ENCODE measurements at regions not wholly inside any gene's neighbourhood (a gene's known extent, or its start where the extent isn't known, plus 50 kb on each side); places are given as distances from the start of the nearest gene placed in this dataset.

- Histone ChIP-seq H3K9me3 (no peaks in the 10 kb centered on the region), H3K4me1 (peaks cover 0 to 13% (median 1%) of the 10 kb centered on the region in 4 donors), H3K4me3 (no peak overlapping the region), H3K27ac (peak overlapping the region in 1 of 5 donors; percentile 34), H3K36me3 (no peaks in the 10 kb centered on the region), H3K27me3 (peaks cover 0 to 3% (median 0%) of the 10 kb centered on the region in 3 donors)
- TF ChIP-seq EP300 (IDR thresholded peaks at IDR 0.05) (no peak), POLR2A (IDR thresholded peaks at IDR 0.05) (no peak), POLR2AphosphoS5 (IDR thresholded peaks at IDR 0.05) (no peak), CTCF (IDR thresholded peaks at IDR 0.05) (no peak)
- intact Hi-C loops (cut with DNase I; ENCODE audit: low total_unique reads), result no loop called here
- WGBS, 5 donors, result 54 to 65% (median 59%) methylated on average over 7 of the region's 7 CpGs
- DNase-seq, result peak in 1 of 2 donors; percentile 34
Observed at GRCh38 chr3:124084022-124084881, 92.3 kb upstream of the ROPN1 start.

GRCh38 chr3:124088801-124089200 is 96.9 kb upstream of the ROPN1 start:
- intact Hi-C loops (cut with DNase I; ENCODE audit: low total_unique reads), result no loop called here

GRCh38 chr3:124089214-124089613 is 97.3 kb upstream of the ROPN1 start:
- WGBS, 5 donors, result 64 to 81% (median 75%) methylated on average over 2 of the region's 2 CpGs

More at GRCh38 chr3:124088801-124089200, 96.9 kb upstream of the ROPN1 start:
- Histone ChIP-seq H3K27me3 (peaks cover 0 to 3% (median 0%) of the 10 kb centered on the region in 3 donors), H3K27ac (no peak overlapping the region), H3K4me1 (peaks cover 0 to 8% (median 0%) of the 10 kb centered on the region in 4 donors), H3K9me3 (no peaks in the 10 kb centered on the region), H3K4me3 (no peak overlapping the region), H3K36me3 (no peaks in the 10 kb centered on the region)
- 67 to 78% (median 73%) methylated on average over 2 of the region's 2 CpGs for WGBS, 5 donors
- TF ChIP-seq POLR2AphosphoS5 (IDR thresholded peaks at IDR 0.05) (no peak), CTCF (IDR thresholded peaks at IDR 0.05) (no peak), EP300 (IDR thresholded peaks at IDR 0.05) (no peak), POLR2A (IDR thresholded peaks at IDR 0.05) (no peak)
- DNase-seq, result no peak

GRCh38 chr3:124091716-124092115 is 99.8 kb upstream of the ROPN1 start:
- Histone ChIP-seq H3K27ac (no peak overlapping the region), H3K4me1 (no peaks in the 10 kb centered on the region), H3K4me3 (no peak overlapping the region), H3K9me3 (no peaks in the 10 kb centered on the region), H3K36me3 (peaks cover 0 to 4% (median 0%) of the 10 kb centered on the region in 4 donors), H3K27me3 (peaks cover 0 to 3% (median 0%) of the 10 kb centered on the region in 3 donors)
- no peak for TF ChIP-seq POLR2AphosphoS5 (IDR thresholded peaks at IDR 0.05)
- no peak for TF ChIP-seq POLR2A (IDR thresholded peaks at IDR 0.05)
- no peak for TF ChIP-seq EP300 (IDR thresholded peaks at IDR 0.05)
- TF ChIP-seq CTCF (IDR thresholded peaks at IDR 0.05), result no peak
- 79 to 88% (median 80%) methylated on average over 1 of the region's 1 CpG for WGBS, 5 donors
- DNase-seq, result no peak
- intact Hi-C loops (cut with DNase I; ENCODE audit: low total_unique reads), result no loop called here

More at GRCh38 chr3:124089214-124089613, 97.3 kb upstream of the ROPN1 start:
- Histone ChIP-seq H3K4me3 (no peak overlapping the region), H3K4me1 (peaks cover 0 to 5% (median 0%) of the 10 kb centered on the region in 4 donors), H3K36me3 (no peaks in the 10 kb centered on the region), H3K27me3 (peaks cover 0 to 3% (median 0%) of the 10 kb centered on the region in 3 donors), H3K9me3 (no peaks in the 10 kb centered on the region), H3K27ac (no peak overlapping the region)
- TF ChIP-seq EP300 (IDR thresholded peaks at IDR 0.05) (no peak), POLR2AphosphoS5 (IDR thresholded peaks at IDR 0.05) (no peak), POLR2A (IDR thresholded peaks at IDR 0.05) (no peak), CTCF (IDR thresholded peaks at IDR 0.05) (no peak)
- intact Hi-C loops (cut with DNase I; ENCODE audit: low total_unique reads), result no loop called here
- DNase-seq, result no peak

Measured in stomach (tissue), 8 donors.